ENCODE measurements at regions not wholly inside any gene's neighbourhood (a gene's known extent, or its start where the extent isn't known, plus 50 kb on each side); places are given as distances from the start of the nearest gene placed in this dataset.

- TF ChIP-seq CTCF (IDR thresholded peaks at IDR 0.05), result no peak
- H3K27ac Mint-ChIP-seq (ENCODE audit: unreplicated experiment), result no peak overlapping the region
- no peaks in the 10 kb centered on the region for H3K4me1 Mint-ChIP-seq (ENCODE audit: unreplicated experiment)
- H3K9me3 Mint-ChIP-seq (ENCODE audit: unreplicated experiment), result no peaks in the 10 kb centered on the region
- H3K27me3 Mint-ChIP-seq (ENCODE audit: unreplicated experiment), result no peaks in the 10 kb centered on the region
- no peak overlapping the region for H3K4me3 Mint-ChIP-seq (ENCODE audit: unreplicated experiment)
- DNase-seq (ENCODE audit: extremely low spot score, unreplicated experiment), result no peak
- no peaks in the 10 kb centered on the region for H3K36me3 Mint-ChIP-seq (ENCODE audit: unreplicated experiment)
Observed at GRCh38 chr5:114744406-114744805, 382.5 kb downstream of the KCNN2 start.

- Mint-ChIP-seq H3K4me1 (ENCODE audit: unreplicated experiment) (peaks cover 8% of the 10 kb centered on the region), H3K27me3 (ENCODE audit: unreplicated experiment) (no peaks in the 10 kb centered on the region), H3K9me3 (ENCODE audit: unreplicated experiment) (peaks cover 7% of the 10 kb centered on the region), H3K4me3 (ENCODE audit: unreplicated experiment) (no peak overlapping the region), H3K36me3 (ENCODE audit: unreplicated experiment) (peaks cover 1% of the 10 kb centered on the region), H3K27ac (ENCODE audit: unreplicated experiment) (no peak overlapping the region)
- TF ChIP-seq CTCF (IDR thresholded peaks at IDR 0.05), result no peak
- DNase-seq (ENCODE audit: extremely low spot score, unreplicated experiment), result no peak
Observed at GRCh38 chr5:114734238-114734637, 372.4 kb downstream of the KCNN2 start.

GRCh38 chr5:114729986-114730385 is 368.1 kb downstream of the KCNN2 start:
- H3K36me3 Mint-ChIP-seq (ENCODE audit: unreplicated experiment), result no peaks in the 10 kb centered on the region
- no peaks in the 10 kb centered on the region for H3K27me3 Mint-ChIP-seq (ENCODE audit: unreplicated experiment)
- no peak for DNase-seq (ENCODE audit: extremely low spot score, unreplicated experiment)
- H3K4me3 Mint-ChIP-seq (ENCODE audit: unreplicated experiment), result no peak overlapping the region
- no peaks in the 10 kb centered on the region for H3K9me3 Mint-ChIP-seq (ENCODE audit: unreplicated experiment)
- H3K4me1 Mint-ChIP-seq (ENCODE audit: unreplicated experiment), result peaks cover 8% of the 10 kb centered on the region
- TF ChIP-seq CTCF (IDR thresholded peaks at IDR 0.05), result no peak
- no peak overlapping the region for H3K27ac Mint-ChIP-seq (ENCODE audit: unreplicated experiment)

- no peaks in the 10 kb centered on the region for H3K27me3 Mint-ChIP-seq (ENCODE audit: unreplicated experiment)
- H3K4me3 Mint-ChIP-seq (ENCODE audit: unreplicated experiment), result no peak overlapping the region
- H3K36me3 Mint-ChIP-seq (ENCODE audit: unreplicated experiment), result no peaks in the 10 kb centered on the region
- no peak for DNase-seq (ENCODE audit: extremely low spot score, unreplicated experiment)
- H3K9me3 Mint-ChIP-seq (ENCODE audit: unreplicated experiment), result peaks cover 5% of the 10 kb centered on the region
- no peaks in the 10 kb centered on the region for H3K4me1 Mint-ChIP-seq (ENCODE audit: unreplicated experiment)
- TF ChIP-seq CTCF (IDR thresholded peaks at IDR 0.05), result no peak
- no peak overlapping the region for H3K27ac Mint-ChIP-seq (ENCODE audit: unreplicated experiment)
Observed at GRCh38 chr5:114727358-114727757, 365.5 kb downstream of the KCNN2 start.

GRCh38 chr5:114726131-114726530 is 364.3 kb downstream of the KCNN2 start:
- H3K4me1 Mint-ChIP-seq (ENCODE audit: unreplicated experiment), result no peaks in the 10 kb centered on the region
- DNase-seq (ENCODE audit: extremely low spot score, unreplicated experiment), result no peak
- no peak overlapping the region for H3K4me3 Mint-ChIP-seq (ENCODE audit: unreplicated experiment)
- H3K9me3 Mint-ChIP-seq (ENCODE audit: unreplicated experiment), result peaks cover 8% of the 10 kb centered on the region
- no peaks in the 10 kb centered on the region for H3K36me3 Mint-ChIP-seq (ENCODE audit: unreplicated experiment)
- no peak overlapping the region for H3K27ac Mint-ChIP-seq (ENCODE audit: unreplicated experiment)
- no peak for TF ChIP-seq CTCF (IDR thresholded peaks at IDR 0.05)
- no peaks in the 10 kb centered on the region for H3K27me3 Mint-ChIP-seq (ENCODE audit: unreplicated experiment)
